ENCODE measurements at regions not wholly inside any gene's neighbourhood (a gene's known extent, or its start where the extent isn't known, plus 50 kb on each side); places are given as distances from the start of the nearest gene placed in this dataset.
A peak's percentile ranks its signal among the peaks of the same experiment; 100 is the strongest.
"Not testable (repeated sequence)": the region's sequence is repeated elsewhere in the genome, so short reads cannot be mapped to it uniquely, and the experiment has no call there.

- no peak overlapping the region for H2AFZ ChIP-seq (ENCODE audit: low read length)
- H2BK5ac ChIP-seq (ENCODE audit: low read length), result no peak overlapping the region
- no peak overlapping the region for H4K91ac ChIP-seq (ENCODE audit: low read depth, low read length, poor library complexity)
- DNase-seq (ENCODE audit: low spot score), result no peak
- H2BK15ac ChIP-seq (ENCODE audit: low read length), result no peak overlapping the region
- no peak overlapping the region for H2BK120ac ChIP-seq (ENCODE audit: low read depth, low read length)
- no peak overlapping the region for H2AK5ac ChIP-seq (ENCODE audit: low read depth, low read length)
- H4K8ac ChIP-seq (ENCODE audit: low read depth, low read length), result no peak overlapping the region
- H3K4me3 ChIP-seq (ENCODE audit: low read length in 2 of 2), result no peak overlapping the region
- no peak overlapping the region for H3K23ac ChIP-seq (ENCODE audit: low read depth, low read length, poor library complexity)
- H3K27ac ChIP-seq (replicated peaks; ENCODE audit: low read length), result no peak overlapping the region
- no peak overlapping the region for H2BK12ac ChIP-seq (ENCODE audit: low read length)
- H3K9ac ChIP-seq (ENCODE audit: low read depth, low read length, poor library complexity), result no peak overlapping the region
- H3K4me1 ChIP-seq (ENCODE audit: control insufficient read depth in 2 of 2, insufficient read depth in 1 of 2, low read depth in 1 of 2, low read length in 2 of 2), result no peaks in the 10 kb centered on the region
- no peak overlapping the region for H3K4me2 ChIP-seq (ENCODE audit: insufficient read depth, low read length, poor library complexity, severe bottlenecking)
- no peaks in the 10 kb centered on the region for H3K36me3 ChIP-seq (replicated peaks in 1 of 2; ENCODE audit: control insufficient read depth in 2 of 2, insufficient read depth in 2 of 2, low read length in 2 of 2)
- no peaks in the 10 kb centered on the region for H3K27me3 ChIP-seq (ENCODE audit: control insufficient read depth in 3 of 3, insufficient read depth in 3 of 3, low read depth in 1 of 3, low read length in 3 of 3)
- no CpG with 5 or more reads among the region's 2 CpGs for WGBS, 2 donors (ENCODE audit: extremely low coverage in 2 of 2, insufficient read length in 2 of 2, insufficient replicate concordance in 1 of 2)
- peak overlapping the region; percentile 14 for H3K14ac ChIP-seq (ENCODE audit: low read length)
- no peak overlapping the region for H3K4ac ChIP-seq (ENCODE audit: low read length)
- peak overlapping the region; percentile 53 for H3K18ac ChIP-seq (ENCODE audit: low read length)
- no peaks in the 10 kb centered on the region for H3K9me3 ChIP-seq (replicated peaks in 1 of 2; ENCODE audit: control insufficient read depth in 2 of 2, insufficient read depth in 1 of 2, low read depth in 1 of 2, low read length in 2 of 2)
- no peaks in the 10 kb centered on the region for H3K79me1 ChIP-seq (ENCODE audit: low read depth, low read length)
Measured at GRCh38 chr4:116275006-116275405, 810.4 kb downstream of the TRAM1L1 start.

GRCh38 chr4:116272336-116272735 is 813.0 kb downstream of the TRAM1L1 start:
- WGBS, 2 donors (ENCODE audit: extremely low coverage in 2 of 2, insufficient read length in 2 of 2, insufficient replicate concordance in 1 of 2), result no CpG with 5 or more reads among the region's 1 CpG
- Histone ChIP-seq H3K4me1 (ENCODE audit: control insufficient read depth in 2 of 2, insufficient read depth in 1 of 2, low read depth in 1 of 2, low read length in 2 of 2) (no peaks in the 10 kb centered on the region), H3K9me3 (replicated peaks in 1 of 2; ENCODE audit: control insufficient read depth in 2 of 2, insufficient read depth in 1 of 2, low read depth in 1 of 2, low read length in 2 of 2) (no peaks in the 10 kb centered on the region), H3K4me2 (ENCODE audit: insufficient read depth, low read length, poor library complexity, severe bottlenecking) (no peak overlapping the region), H3K9ac (ENCODE audit: low read depth, low read length, poor library complexity) (no peak overlapping the region), H3K4me3 (ENCODE audit: low read length in 2 of 2) (no peak overlapping the region), H2BK120ac (ENCODE audit: low read depth, low read length) (no peak overlapping the region), H2AFZ (ENCODE audit: low read length) (no peak overlapping the region), H3K14ac (ENCODE audit: low read length) (no peak overlapping the region), H2BK15ac (ENCODE audit: low read length) (no peak overlapping the region), H2BK5ac (ENCODE audit: low read length) (no peak overlapping the region), H3K27ac (replicated peaks; ENCODE audit: low read length) (no peak overlapping the region), H4K91ac (ENCODE audit: low read depth, low read length, poor library complexity) (no peak overlapping the region), H3K23ac (ENCODE audit: low read depth, low read length, poor library complexity) (no peak overlapping the region), H4K8ac (ENCODE audit: low read depth, low read length) (no peak overlapping the region), H2AK5ac (ENCODE audit: low read depth, low read length) (no peak overlapping the region), H3K18ac (ENCODE audit: low read length) (no peak overlapping the region), H3K79me1 (ENCODE audit: low read depth, low read length) (no peaks in the 10 kb centered on the region), H3K36me3 (replicated peaks in 1 of 2; ENCODE audit: control insufficient read depth in 2 of 2, insufficient read depth in 2 of 2, low read length in 2 of 2) (no peaks in the 10 kb centered on the region), H3K27me3 (ENCODE audit: control insufficient read depth in 3 of 3, insufficient read depth in 3 of 3, low read depth in 1 of 3, low read length in 3 of 3) (no peaks in the 10 kb centered on the region), H3K4ac (ENCODE audit: low read length) (no peak overlapping the region), H2BK12ac (ENCODE audit: low read length) (no peak overlapping the region)
- DNase-seq (ENCODE audit: low spot score), result no peak

DNA sequence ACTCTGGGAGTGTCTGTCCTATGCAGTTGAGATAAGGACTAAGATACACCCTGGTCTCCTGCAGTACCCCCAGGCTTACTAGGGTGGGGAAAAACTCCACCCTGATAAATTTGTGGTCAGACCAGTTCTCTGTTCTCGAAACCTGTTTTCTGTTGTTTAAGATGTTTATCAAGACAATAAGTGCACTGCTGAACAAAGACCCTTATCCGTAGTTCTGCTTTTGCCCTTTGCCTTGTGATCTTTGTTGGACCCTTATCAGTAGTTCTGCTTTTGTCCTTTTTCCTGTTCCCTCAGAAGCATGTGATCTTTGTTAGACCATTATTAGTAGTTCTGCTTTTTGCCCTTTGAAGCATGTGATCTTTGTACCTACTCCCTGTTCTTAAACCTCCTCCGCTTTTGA is 824.4 kb downstream of the TRAM1L1 start:
- not testable (repeated sequence) for H4K91ac ChIP-seq (ENCODE audit: low read depth, low read length, poor library complexity); DNase-seq (ENCODE audit: low spot score); H2BK120ac ChIP-seq (ENCODE audit: low read depth, low read length); H2BK5ac ChIP-seq (ENCODE audit: low read length); H3K4me1 ChIP-seq (ENCODE audit: control insufficient read depth in 2 of 2, insufficient read depth in 1 of 2, low read depth in 1 of 2, low read length in 2 of 2); H3K27me3 ChIP-seq (ENCODE audit: control insufficient read depth in 3 of 3, insufficient read depth in 3 of 3, low read depth in 1 of 3, low read length in 3 of 3); H2AFZ ChIP-seq (ENCODE audit: low read length); H2AK5ac ChIP-seq (ENCODE audit: low read depth, low read length); H3K23ac ChIP-seq (ENCODE audit: low read depth, low read length, poor library complexity); H3K14ac ChIP-seq (ENCODE audit: low read length); H3K4ac ChIP-seq (ENCODE audit: low read length); H3K4me3 ChIP-seq (ENCODE audit: low read length in 2 of 2); H2BK15ac ChIP-seq (ENCODE audit: low read length); H3K9me3 ChIP-seq (replicated peaks in 1 of 2; ENCODE audit: control insufficient read depth in 2 of 2, insufficient read depth in 1 of 2, low read depth in 1 of 2, low read length in 2 of 2); H3K18ac ChIP-seq (ENCODE audit: low read length); H3K36me3 ChIP-seq (replicated peaks in 1 of 2; ENCODE audit: control insufficient read depth in 2 of 2, insufficient read depth in 2 of 2, low read length in 2 of 2); H3K4me2 ChIP-seq (ENCODE audit: insufficient read depth, low read length, poor library complexity, severe bottlenecking); H4K8ac ChIP-seq (ENCODE audit: low read depth, low read length); H3K27ac ChIP-seq (replicated peaks; ENCODE audit: low read length); H2BK12ac ChIP-seq (ENCODE audit: low read length); H3K9ac ChIP-seq (ENCODE audit: low read depth, low read length, poor library complexity); H3K79me1 ChIP-seq (ENCODE audit: low read depth, low read length)
- no CpG with 5 or more reads among the region's 3 CpGs for WGBS, 2 donors (ENCODE audit: extremely low coverage in 2 of 2, insufficient read length in 2 of 2, insufficient replicate concordance in 1 of 2)

GRCh38 chr4:116244771-116245170 is 840.6 kb downstream of the TRAM1L1 start:
- Histone ChIP-seq H3K9ac (ENCODE audit: low read depth, low read length, poor library complexity) (no peak overlapping the region), H3K79me1 (ENCODE audit: low read depth, low read length) (no peaks in the 10 kb centered on the region), H2BK5ac (ENCODE audit: low read length) (no peak overlapping the region), H2BK15ac (ENCODE audit: low read length) (no peak overlapping the region), H2AK5ac (ENCODE audit: low read depth, low read length) (no peak overlapping the region), H4K91ac (ENCODE audit: low read depth, low read length, poor library complexity) (no peak overlapping the region), H3K27me3 (ENCODE audit: control insufficient read depth in 3 of 3, insufficient read depth in 3 of 3, low read depth in 1 of 3, low read length in 3 of 3) (no peaks in the 10 kb centered on the region), H2AFZ (ENCODE audit: low read length) (no peak overlapping the region), H4K8ac (ENCODE audit: low read depth, low read length) (no peak overlapping the region), H2BK12ac (ENCODE audit: low read length) (no peak overlapping the region), H2BK120ac (ENCODE audit: low read depth, low read length) (no peak overlapping the region), H3K4me1 (ENCODE audit: control insufficient read depth in 2 of 2, insufficient read depth in 1 of 2, low read depth in 1 of 2, low read length in 2 of 2) (no peaks in the 10 kb centered on the region), H3K18ac (ENCODE audit: low read length) (no peak overlapping the region), H3K4me2 (ENCODE audit: insufficient read depth, low read length, poor library complexity, severe bottlenecking) (no peak overlapping the region), H3K36me3 (replicated peaks in 1 of 2; ENCODE audit: control insufficient read depth in 2 of 2, insufficient read depth in 2 of 2, low read length in 2 of 2) (no peaks in the 10 kb centered on the region), H3K23ac (ENCODE audit: low read depth, low read length, poor library complexity) (no peak overlapping the region), H3K4me3 (ENCODE audit: low read length in 2 of 2) (no peak overlapping the region), H3K14ac (ENCODE audit: low read length) (no peak overlapping the region), H3K9me3 (replicated peaks in 1 of 2; ENCODE audit: control insufficient read depth in 2 of 2, insufficient read depth in 1 of 2, low read depth in 1 of 2, low read length in 2 of 2) (no peaks in the 10 kb centered on the region), H3K4ac (ENCODE audit: low read length) (no peak overlapping the region), H3K27ac (replicated peaks; ENCODE audit: low read length) (no peak overlapping the region)
- no CpG with 5 or more reads among the region's 1 CpG for WGBS, 2 donors (ENCODE audit: extremely low coverage in 2 of 2, insufficient read length in 2 of 2, insufficient replicate concordance in 1 of 2)
- DNase-seq (ENCODE audit: low spot score), result no peak

Measured in neuronal stem cell (in vitro differentiated cells).